RWPE2 (cell line): ENCODE measurements at regions not wholly inside any gene's neighbourhood (a gene's known extent, or its start where the extent isn't known, plus 50 kb on each side); places are given as distances from the start of the nearest gene placed in this dataset.

Source experiments
- ATAC-seq: fragments of 200-7000 bp; cut with Tn5 transposase; 3 replicates; pipeline ENCODE4 v1.9.1; 2021; ENCODE audit warnings: low read depth
- DNase-seq: peaks from one replicate; pipeline ENCODE4 v3.0.0-alpha.2; 2020; ENCODE audit warnings: low spot score
- H3K27ac ChIP-seq: fragments of 450-650 bp; 2 replicates; pipeline ENCODE4 v1.5.1; 2017; ENCODE audit warnings: mild to moderate bottlenecking; ENCODE audit not compliant: poor library complexity, severe bottlenecking
- H3K27me3 ChIP-seq: fragments of 250-450 bp; sonication (Bioruptor Pico); 2 replicates; pipeline ENCODE4 v1.5.1; 2021; ENCODE audit warnings: mild to moderate bottlenecking, moderate library complexity; ENCODE audit not compliant: insufficient read depth, poor library complexity, severe bottlenecking
- H3K36me3 ChIP-seq: fragments of 250-450 bp; sonication (Bioruptor Pico); 2 replicates; pipeline ENCODE4 v1.5.1; 2020; ENCODE audit warnings: low read depth, mild to moderate bottlenecking, moderate library complexity
- H3K4me1 ChIP-seq: fragments of 250-450 bp; sonication (Bioruptor Pico); 2 replicates; pipeline ENCODE4 v1.5.1; 2021; ENCODE audit warnings: mild to moderate bottlenecking, moderate library complexity; ENCODE audit not compliant: insufficient read depth, poor library complexity, severe bottlenecking
- H3K4me3 ChIP-seq: fragments of 250-450 bp; sonication (Bioruptor Pico); 2 replicates; pipeline ENCODE4 v1.5.1; 2021; ENCODE audit warnings: mild to moderate bottlenecking, moderate library complexity; ENCODE audit not compliant: severe bottlenecking
- H3K9me3 ChIP-seq: fragments of 250-450 bp; sonication (Bioruptor Pico); 2 replicates; pipeline ENCODE4 v1.5.1; 2021; ENCODE audit warnings: mild to moderate bottlenecking, moderate library complexity; ENCODE audit not compliant: severe bottlenecking
- CTCF ChIP-seq: fragments of 450-650 bp; IDR thresholded peaks from one replicate; pipeline ENCODE4 v1.5.1; 2017; ENCODE audit warnings: mild to moderate bottlenecking, moderate library complexity; ENCODE audit not compliant: poor library complexity, severe bottlenecking

GRCh38 chr14:29451941-29452340, 475.7 kb downstream of the PRKD1 start:
- Histone ChIP-seq H3K4me3 (no peak overlapping the region), H3K9me3 (no peaks in the 10 kb centered on the region), H3K27me3 (peaks cover 7% of the 10 kb centered on the region), H3K27ac (no peak overlapping the region), H3K36me3 (no peaks in the 10 kb centered on the region), H3K4me1 (no peaks in the 10 kb centered on the region)
- no peak for ATAC-seq
- DNase-seq: no peak
- TF ChIP-seq CTCF: no peak

- no peak for ATAC-seq
- H3K36me3 ChIP-seq: no peaks in the 10 kb centered on the region
- no peak overlapping the region for H3K4me3 ChIP-seq
- no peaks in the 10 kb centered on the region for H3K4me1 ChIP-seq
- H3K9me3 ChIP-seq: no peaks in the 10 kb centered on the region
- peaks cover 2% of the 10 kb centered on the region for H3K27me3 ChIP-seq
- H3K27ac ChIP-seq: no peak overlapping the region
- TF ChIP-seq CTCF: no peak
- no peak for DNase-seq
These were observed 474.6 kb downstream of the PRKD1 start for GRCh38 chr14:29453045-29453444.

GRCh38 chr14:29454026-29454693, 473.5 kb downstream of the PRKD1 start:
- Histone ChIP-seq H3K4me3 (no peak overlapping the region), H3K4me1 (no peaks in the 10 kb centered on the region), H3K27ac (no peak overlapping the region), H3K9me3 (no peaks in the 10 kb centered on the region), H3K27me3 (no peaks in the 10 kb centered on the region), H3K36me3 (no peaks in the 10 kb centered on the region)
- no peak for ATAC-seq
- TF ChIP-seq CTCF: no peak
- no peak for DNase-seq

- Histone ChIP-seq H3K27me3 (peaks cover 16% of the 10 kb centered on the region), H3K4me3 (no peak overlapping the region), H3K4me1 (peaks cover 4% of the 10 kb centered on the region), H3K9me3 (no peaks in the 10 kb centered on the region), H3K27ac (no peak overlapping the region), H3K36me3 (no peaks in the 10 kb centered on the region)
- DNase-seq (no peak), ATAC-seq (peak; percentile 72; the same call in 2 of the 3 replicates)
- no peak for TF ChIP-seq CTCF
These were observed 469.1 kb downstream of the PRKD1 start for GRCh38 chr14:29458547-29458946.

- no peak for TF ChIP-seq CTCF
- DNase-seq (no peak), ATAC-seq (no peak)
- no peak overlapping the region for H3K4me3 ChIP-seq
- H3K4me1 ChIP-seq: peaks cover 4% of the 10 kb centered on the region
- H3K9me3 ChIP-seq: no peaks in the 10 kb centered on the region
- H3K36me3 ChIP-seq: no peaks in the 10 kb centered on the region
- H3K27ac ChIP-seq: no peak overlapping the region
- H3K27me3 ChIP-seq: peaks cover 20% of the 10 kb centered on the region
These were observed 468.1 kb downstream of the PRKD1 start for GRCh38 chr14:29459531-29459930.
